DOHH2 (cell line): ENCODE measurements at regions not wholly inside any gene's neighbourhood (a gene's known extent, or its start where the extent isn't known, plus 50 kb on each side); places are given as distances from the start of the nearest gene placed in this dataset.

Source experiments
- EZH2phosphoT487 ChIP-seq: fragments of 200-600 bp; sonication (generic); IDR thresholded peaks from 2 replicates; pipeline ENCODE4 v1.6.1; 2017; ENCODE audit warnings: borderline replicate concordance, mild to moderate bottlenecking, antibody characterized with exemption, low read length, moderate library complexity, mixed read lengths
- TF ChIP-seq, protein P1 (sequence below): fragments of 200-600 bp; sonication (generic); IDR thresholded peaks from one replicate; pipeline ENCODE4 v1.5.1; 2014; ENCODE audit warnings: antibody characterized with exemption, mild to moderate bottlenecking, low read depth, low read length; ENCODE audit not compliant: poor library complexity, severe bottlenecking

DNA sequence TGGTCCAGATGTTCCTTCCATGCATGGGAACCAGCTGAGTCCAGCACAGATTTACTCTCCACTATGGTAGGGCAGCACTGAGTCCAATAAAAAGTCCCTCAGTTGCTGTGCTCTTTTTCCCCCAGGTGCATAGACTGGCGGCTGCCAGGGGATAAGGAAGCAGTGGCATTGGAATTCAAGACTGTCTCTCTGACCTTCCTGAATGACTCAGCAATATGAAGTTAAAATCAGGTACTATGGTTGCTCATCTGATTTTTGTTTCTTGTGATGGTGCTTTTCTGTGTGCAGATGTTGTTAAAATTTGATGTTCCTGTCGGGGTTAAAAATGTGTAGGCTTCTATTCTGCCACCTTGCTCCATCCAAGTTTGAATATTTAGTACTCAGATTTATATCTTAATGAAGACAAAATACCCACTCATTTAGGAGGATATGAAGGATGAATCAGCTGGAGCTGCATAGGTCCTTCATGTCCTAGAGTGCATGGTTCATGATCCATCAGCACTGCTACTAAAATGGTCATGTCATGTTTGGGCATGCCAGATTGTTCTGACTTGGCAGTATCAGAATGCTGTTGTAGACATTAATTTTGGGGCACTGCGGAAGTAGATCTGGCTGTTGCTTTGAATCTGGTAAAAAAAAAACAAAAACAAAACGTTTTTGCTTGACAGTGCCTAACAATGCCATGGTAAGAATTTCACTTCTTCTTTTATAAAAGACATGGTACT, 321.2 kb upstream of the MAP3K7 start:
- TF ChIP-seq, protein P1, sequence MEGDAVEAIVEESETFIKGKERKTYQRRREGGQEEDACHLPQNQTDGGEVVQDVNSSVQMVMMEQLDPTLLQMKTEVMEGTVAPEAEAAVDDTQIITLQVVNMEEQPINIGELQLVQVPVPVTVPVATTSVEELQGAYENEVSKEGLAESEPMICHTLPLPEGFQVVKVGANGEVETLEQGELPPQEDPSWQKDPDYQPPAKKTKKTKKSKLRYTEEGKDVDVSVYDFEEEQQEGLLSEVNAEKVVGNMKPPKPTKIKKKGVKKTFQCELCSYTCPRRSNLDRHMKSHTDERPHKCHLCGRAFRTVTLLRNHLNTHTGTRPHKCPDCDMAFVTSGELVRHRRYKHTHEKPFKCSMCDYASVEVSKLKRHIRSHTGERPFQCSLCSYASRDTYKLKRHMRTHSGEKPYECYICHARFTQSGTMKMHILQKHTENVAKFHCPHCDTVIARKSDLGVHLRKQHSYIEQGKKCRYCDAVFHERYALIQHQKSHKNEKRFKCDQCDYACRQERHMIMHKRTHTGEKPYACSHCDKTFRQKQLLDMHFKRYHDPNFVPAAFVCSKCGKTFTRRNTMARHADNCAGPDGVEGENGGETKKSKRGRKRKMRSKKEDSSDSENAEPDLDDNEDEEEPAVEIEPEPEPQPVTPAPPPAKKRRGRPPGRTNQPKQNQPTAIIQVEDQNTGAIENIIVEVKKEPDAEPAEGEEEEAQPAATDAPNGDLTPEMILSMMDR, result no peak
- TF ChIP-seq EZH2phosphoT487, result no peak
